ENCODE measurements at regions not wholly inside any gene's neighbourhood (a gene's known extent, or its start where the extent isn't known, plus 50 kb on each side); places are given as distances from the start of the nearest gene placed in this dataset.

DNA sequence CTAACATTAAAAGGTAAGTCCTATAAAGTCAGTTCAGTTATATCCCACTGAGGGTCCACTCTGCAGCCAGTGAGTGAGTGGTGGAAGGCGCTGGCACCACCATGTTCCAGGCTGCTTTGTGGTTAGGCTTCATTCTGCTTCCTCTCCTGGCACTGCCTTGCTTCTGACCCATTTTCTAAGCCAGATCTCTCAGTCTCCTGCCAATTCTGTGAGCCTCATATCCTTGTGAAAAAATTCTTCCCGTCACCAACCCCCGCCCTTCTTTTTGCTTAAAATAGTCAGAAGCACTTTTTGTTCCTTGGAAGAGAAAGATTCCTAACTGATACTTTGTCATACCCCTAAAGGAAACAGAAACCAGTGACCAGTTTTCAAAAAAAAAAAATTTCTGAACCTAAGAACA, 139.8 kb upstream of the NCK2 start:
- Histone ChIP-seq H3K4me1 (ENCODE audit: control insufficient read depth, insufficient read depth, low read length) (no peaks in the 10 kb centered on the region), H3K36me3 (ENCODE audit: control insufficient read depth, insufficient read depth, low read length) (no peaks in the 10 kb centered on the region), H3K4me3 (ENCODE audit: low read length) (no peak overlapping the region), H3K27me3 (ENCODE audit: control insufficient read depth, insufficient read depth, low read length, poor library complexity, severe bottlenecking) (no peaks in the 10 kb centered on the region), H3K27ac (ENCODE audit: low read depth, low read length) (no peak overlapping the region), H3K9me3 (ENCODE audit: control insufficient read depth, low read length) (no peaks in the 10 kb centered on the region), H3K9ac (ENCODE audit: extremely low read depth, low read length, poor library complexity, severe bottlenecking) (no peak overlapping the region)
- Mint-ChIP-seq H3K36me3 (ENCODE audit: low read depth) (no peaks in the 10 kb centered on the region), H3K4me1 (peaks cover 7% of the 10 kb centered on the region), H3K9me3 (no peaks in the 10 kb centered on the region), H3K4me3 (no peak overlapping the region), H3K27ac (no peak overlapping the region), H3K27me3 (ENCODE audit: insufficient read depth) (no peaks in the 10 kb centered on the region)
- DNase-seq, result no peak
- no peak for TF ChIP-seq CTCF (conservative IDR thresholded peaks at IDR 0.05)
- 89 to 96% methylated on average over 3 of the region's 3 CpGs for WGBS, 2 experiments (ENCODE audit: insufficient coverage in 1 of 2, insufficient read length in 1 of 2)

DNA sequence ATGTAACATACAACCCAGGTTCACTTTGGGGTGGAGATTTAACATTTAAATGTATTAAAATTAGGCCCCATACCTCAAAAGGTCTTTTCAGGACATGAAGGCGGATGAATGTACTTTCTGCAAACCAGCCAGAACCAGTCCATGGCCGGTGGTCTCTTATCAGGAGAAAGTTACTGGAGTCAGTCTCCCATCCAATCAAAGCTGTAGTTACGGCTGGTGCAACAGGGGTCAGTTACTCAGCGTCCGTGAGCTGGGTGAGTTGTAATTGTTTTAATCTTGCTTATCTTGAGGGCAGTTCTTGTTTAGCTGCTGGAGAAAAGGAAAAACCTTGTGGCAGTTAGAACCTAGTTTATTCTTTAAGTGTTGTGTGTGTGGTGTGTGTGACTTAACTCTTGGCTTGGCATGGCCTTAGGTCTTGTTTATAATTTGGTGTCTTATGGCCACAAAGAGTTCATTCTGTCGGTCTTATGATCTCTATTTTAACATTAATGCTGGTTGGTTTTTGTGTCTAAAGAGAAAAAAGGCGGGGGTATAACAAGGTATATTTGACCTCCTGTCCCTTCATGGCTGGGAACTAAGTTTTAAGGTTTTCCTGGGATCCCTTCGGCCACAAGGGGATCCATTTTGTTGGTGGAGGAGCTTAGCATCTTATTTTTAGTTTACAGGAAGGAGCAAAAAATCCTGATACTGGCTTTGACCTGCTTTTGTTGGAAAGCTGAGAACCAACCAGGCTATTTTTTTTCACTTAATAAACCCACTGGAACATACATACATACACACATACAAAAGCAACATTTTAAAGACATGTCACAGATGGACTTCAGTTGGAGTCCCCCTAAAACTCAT, 143.5 kb upstream of the NCK2 start:
- no peak overlapping the region for H3K27ac ChIP-seq (ENCODE audit: low read depth, low read length)

GRCh38 chr2:105600602-105600948, 144.1 kb upstream of the NCK2 start:
- Mint-ChIP-seq H3K36me3 (ENCODE audit: low read depth) (no peaks in the 10 kb centered on the region), H3K27me3 (ENCODE audit: insufficient read depth) (no peaks in the 10 kb centered on the region), H3K4me1 (peaks cover 7% of the 10 kb centered on the region), H3K27ac (no peak overlapping the region), H3K4me3 (no peak overlapping the region), H3K9me3 (no peaks in the 10 kb centered on the region)
- no peaks in the 10 kb centered on the region for H3K27me3 ChIP-seq (ENCODE audit: control insufficient read depth, insufficient read depth, low read length, poor library complexity, severe bottlenecking)
- no peak for TF ChIP-seq CTCF (conservative IDR thresholded peaks at IDR 0.05)
- H3K36me3 ChIP-seq (ENCODE audit: control insufficient read depth, insufficient read depth, low read length), result no peaks in the 10 kb centered on the region
- 88 to 89% methylated on average over 4 to 6 of the region's 6 CpGs for WGBS, 2 experiments (ENCODE audit: insufficient coverage in 1 of 2, insufficient read length in 1 of 2)
- no peaks in the 10 kb centered on the region for H3K9me3 ChIP-seq (ENCODE audit: control insufficient read depth, low read length)
- no peaks in the 10 kb centered on the region for H3K4me1 ChIP-seq (ENCODE audit: control insufficient read depth, insufficient read depth, low read length)
- no peak overlapping the region for H3K27ac ChIP-seq (ENCODE audit: low read depth, low read length)
- no peak overlapping the region for H3K9ac ChIP-seq (ENCODE audit: extremely low read depth, low read length, poor library complexity, severe bottlenecking)
- no peak for DNase-seq
- H3K4me3 ChIP-seq (ENCODE audit: low read length), result no peak overlapping the region

More for the DNA sequence above, 143.5 kb upstream of the NCK2 start:
- H3K4me1 Mint-ChIP-seq, result peaks cover 7% of the 10 kb centered on the region
- Histone ChIP-seq H3K4me1 (ENCODE audit: control insufficient read depth, insufficient read depth, low read length) (no peaks in the 10 kb centered on the region), H3K9me3 (ENCODE audit: control insufficient read depth, low read length) (no peaks in the 10 kb centered on the region), H3K4me3 (ENCODE audit: low read length) (no peak overlapping the region), H3K9ac (ENCODE audit: extremely low read depth, low read length, poor library complexity, severe bottlenecking) (no peak overlapping the region), H3K36me3 (ENCODE audit: control insufficient read depth, insufficient read depth, low read length) (no peaks in the 10 kb centered on the region), H3K27me3 (ENCODE audit: control insufficient read depth, insufficient read depth, low read length, poor library complexity, severe bottlenecking) (no peaks in the 10 kb centered on the region)
- DNase-seq, result no peak
- H3K27me3 Mint-ChIP-seq (ENCODE audit: insufficient read depth), result no peaks in the 10 kb centered on the region
- no peak overlapping the region for H3K27ac Mint-ChIP-seq
- 89 to 94% methylated on average over 5 to 8 of the region's 8 CpGs for WGBS, 2 experiments (ENCODE audit: insufficient coverage in 1 of 2, insufficient read length in 1 of 2)
- H3K4me3 Mint-ChIP-seq, result no peak overlapping the region
- no peaks in the 10 kb centered on the region for H3K36me3 Mint-ChIP-seq (ENCODE audit: low read depth)
- no peaks in the 10 kb centered on the region for H3K9me3 Mint-ChIP-seq
- TF ChIP-seq CTCF (conservative IDR thresholded peaks at IDR 0.05), result no peak

Measured in endodermal cell (in vitro differentiated cells).